ENCODE measurements at regions not wholly inside any gene's neighbourhood (a gene's known extent, or its start where the extent isn't known, plus 50 kb on each side); places are given as distances from the start of the nearest gene placed in this dataset.

- TF ChIP-seq CTCF (conservative IDR thresholded peaks at IDR 0.05; ENCODE audit: control insufficient read depth, insufficient read depth, low read depth, low read length) = no peak
- no peak for DNase-seq (ENCODE audit: low read depth)
- no peak overlapping the region for H3K4me3 ChIP-seq (ENCODE audit: control insufficient read depth, low read depth, low read length)
Observed at GRCh38 chr2:8568543-8569302, 113.1 kb upstream of the ID2 start.

- no peak for TF ChIP-seq CTCF (conservative IDR thresholded peaks at IDR 0.05; ENCODE audit: control insufficient read depth, insufficient read depth, low read depth, low read length)
- DNase-seq (ENCODE audit: low read depth) = no peak
- no peak overlapping the region for H3K4me3 ChIP-seq (ENCODE audit: control insufficient read depth, low read depth, low read length)
Observed at GRCh38 chr2:8569332-8569930, 112.4 kb upstream of the ID2 start.

GRCh38 chr2:8570637-8571036, 111.2 kb upstream of the ID2 start:
- no peak for DNase-seq (ENCODE audit: low read depth)
- H3K4me3 ChIP-seq (ENCODE audit: control insufficient read depth, low read depth, low read length) = no peak overlapping the region
- TF ChIP-seq CTCF (conservative IDR thresholded peaks at IDR 0.05; ENCODE audit: control insufficient read depth, insufficient read depth, low read depth, low read length) = no peak

- DNase-seq (ENCODE audit: low read depth) = no peak
- no peak overlapping the region for H3K4me3 ChIP-seq (ENCODE audit: control insufficient read depth, low read depth, low read length)
- no peak for TF ChIP-seq CTCF (conservative IDR thresholded peaks at IDR 0.05; ENCODE audit: control insufficient read depth, insufficient read depth, low read depth, low read length)
Observed at GRCh38 chr2:8571301-8571791, 110.5 kb upstream of the ID2 start.

GRCh38 chr2:8571792-8572499, 109.9 kb upstream of the ID2 start:
- TF ChIP-seq CTCF (conservative IDR thresholded peaks at IDR 0.05; ENCODE audit: control insufficient read depth, insufficient read depth, low read depth, low read length) = no peak
- no peak overlapping the region for H3K4me3 ChIP-seq (ENCODE audit: control insufficient read depth, low read depth, low read length)
- DNase-seq (ENCODE audit: low read depth) = no peak

GRCh38 chr2:8572712-8573233, 109.1 kb upstream of the ID2 start:
- H3K4me3 ChIP-seq (ENCODE audit: control insufficient read depth, low read depth, low read length) = no peak overlapping the region
- no peak for TF ChIP-seq CTCF (conservative IDR thresholded peaks at IDR 0.05; ENCODE audit: control insufficient read depth, insufficient read depth, low read depth, low read length)
- no peak for DNase-seq (ENCODE audit: low read depth)

Measured in fibroblast of mammary gland (primary cell).